NCI-H2227 treated with DMSO at 0.1 percent for 48 hours (cell line): ENCODE measurements at regions not wholly inside any gene's neighbourhood (a gene's known extent, or its start where the extent isn't known, plus 50 kb on each side); places are given as distances from the start of the nearest gene placed in this dataset.

Experiments used
- DNase-seq: peaks from one replicate; lab custom pipeline; 2025; lab: John Stamatoyannopoulos, UW

DNA sequence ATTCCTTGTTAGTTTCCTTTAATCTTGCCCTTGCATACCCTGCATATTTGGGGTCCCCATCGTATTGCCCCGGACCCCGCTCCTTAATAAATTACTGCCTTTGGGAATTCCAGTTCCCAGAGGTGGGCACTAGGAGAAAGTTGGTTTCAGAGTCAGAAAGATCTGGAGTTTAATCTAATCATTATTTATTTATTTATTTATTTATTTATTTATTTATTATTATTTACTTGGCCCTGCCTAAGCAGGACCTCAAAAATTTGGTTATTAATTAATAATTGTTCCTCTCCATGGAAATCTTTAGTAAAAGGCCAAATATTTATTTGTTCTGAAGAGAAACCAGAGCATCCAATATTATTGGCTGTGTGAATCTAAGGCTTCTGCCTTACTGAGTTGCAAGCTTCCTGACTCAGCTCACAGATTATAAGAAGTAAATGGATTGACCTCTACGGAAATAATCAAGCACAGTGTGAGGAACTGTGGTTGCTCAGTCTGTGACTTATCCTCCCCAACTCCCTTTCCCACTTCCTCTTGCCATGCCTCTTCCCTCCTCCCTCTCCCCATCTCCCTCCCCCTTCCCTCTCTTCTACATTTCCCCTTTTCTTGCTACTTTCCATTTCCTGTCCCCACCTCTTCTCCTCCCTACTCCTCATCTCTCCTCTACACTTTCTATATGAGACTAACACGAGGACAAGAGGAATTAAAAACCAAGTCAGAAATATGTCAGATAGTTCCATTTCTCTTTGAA, 61.5 kb upstream of the AP1S2 start:
- no peak for DNase-seq

- no peak for DNase-seq
Observed at GRCh38 chrX:15914486-15914885, 59.9 kb upstream of the AP1S2 start.

DNA sequence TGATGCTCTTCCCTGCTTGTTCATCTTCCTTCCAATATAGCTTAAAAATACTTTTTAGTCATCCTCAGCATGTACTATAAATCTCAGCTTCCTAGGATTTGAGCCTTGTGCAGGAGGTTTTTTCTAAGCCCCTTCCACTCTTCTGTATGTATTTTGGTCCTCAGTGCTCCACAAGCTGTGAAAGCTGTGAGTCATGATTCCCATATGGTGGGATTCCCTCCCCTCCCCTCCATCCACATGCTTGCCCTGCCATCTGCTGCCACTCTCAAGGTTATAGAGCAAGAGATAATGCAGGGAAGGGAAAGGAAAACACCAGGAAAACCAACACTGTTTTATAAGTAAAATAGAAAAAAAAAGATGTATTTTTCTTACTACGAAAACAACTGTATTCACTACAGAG, 58.5 kb upstream of the AP1S2 start:
- no peak for DNase-seq

DNA sequence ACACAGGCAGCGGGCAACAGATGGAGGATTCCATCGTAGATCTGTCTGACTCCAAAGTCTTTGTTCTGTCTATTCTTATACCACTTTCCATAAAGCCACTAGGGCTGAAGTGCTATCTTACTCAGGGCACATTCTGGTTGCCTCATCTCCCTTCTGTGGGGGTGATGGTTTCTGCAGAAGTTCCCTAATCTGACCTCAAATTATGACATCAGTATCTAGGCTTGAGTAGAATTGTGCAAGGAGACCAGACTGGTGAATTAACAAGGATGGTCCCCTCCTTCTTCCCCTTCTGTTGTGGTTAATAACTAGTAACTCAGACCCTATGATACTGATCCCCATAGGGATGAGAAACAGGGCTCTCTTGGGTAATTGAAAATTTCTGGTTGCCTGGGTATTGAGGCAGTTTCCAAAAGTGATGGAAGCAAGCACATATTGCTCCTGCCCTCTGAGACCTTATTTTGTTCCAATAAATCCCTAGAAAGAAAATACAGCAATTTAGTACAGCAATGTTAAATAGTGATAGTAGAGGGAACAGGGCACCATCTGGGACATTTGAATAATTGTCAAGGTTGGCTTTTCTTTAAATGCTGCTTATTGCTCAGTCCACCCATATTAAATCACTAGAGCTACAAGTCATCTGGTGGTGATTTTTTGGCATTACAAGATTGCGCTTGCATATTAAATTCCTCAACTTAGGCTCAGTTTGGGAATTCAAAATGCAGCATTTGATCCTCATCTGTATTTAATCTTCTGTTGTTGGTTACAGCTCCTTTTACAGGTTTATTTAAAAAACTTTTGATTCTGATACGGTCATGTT, 57.3 kb upstream of the AP1S2 start:
- DNase-seq = no peak

GRCh38 chrX:15909605-15910004, 55.0 kb upstream of the AP1S2 start:
- DNase-seq = no peak

DNA sequence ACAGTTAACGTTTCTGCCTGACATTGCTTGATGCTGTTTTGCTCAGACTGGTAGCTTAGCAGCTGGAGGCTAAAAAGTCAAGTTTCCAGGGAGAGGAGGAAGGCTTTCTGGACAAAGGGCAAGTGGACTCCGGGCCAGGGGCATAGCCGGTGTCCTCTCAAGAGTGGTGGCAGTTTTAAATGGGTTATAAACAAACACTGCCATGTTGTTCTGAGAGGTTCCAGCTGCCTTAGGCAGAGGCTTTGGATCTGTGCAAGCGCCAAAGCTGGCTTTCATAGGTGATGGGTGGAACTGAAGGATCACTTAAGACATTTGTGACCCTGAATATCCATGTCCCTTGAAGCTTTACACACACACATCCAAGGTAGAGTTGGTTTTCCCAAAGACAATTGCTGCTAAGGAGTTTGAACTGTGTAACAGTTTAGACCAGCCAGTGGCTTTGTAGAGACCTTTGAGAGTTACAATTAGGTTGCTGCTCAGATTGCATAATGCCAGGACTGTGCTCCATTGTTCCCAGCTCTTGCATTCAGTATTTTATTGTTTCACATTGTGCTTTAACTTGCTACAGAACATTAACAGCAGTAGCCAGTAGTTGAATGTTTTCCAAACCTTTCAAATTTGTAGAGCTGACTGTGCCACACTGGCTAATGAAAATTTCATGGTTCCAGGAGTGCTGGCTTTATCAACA, 54.1 kb upstream of the AP1S2 start:
- DNase-seq = peak; percentile 8

DNA sequence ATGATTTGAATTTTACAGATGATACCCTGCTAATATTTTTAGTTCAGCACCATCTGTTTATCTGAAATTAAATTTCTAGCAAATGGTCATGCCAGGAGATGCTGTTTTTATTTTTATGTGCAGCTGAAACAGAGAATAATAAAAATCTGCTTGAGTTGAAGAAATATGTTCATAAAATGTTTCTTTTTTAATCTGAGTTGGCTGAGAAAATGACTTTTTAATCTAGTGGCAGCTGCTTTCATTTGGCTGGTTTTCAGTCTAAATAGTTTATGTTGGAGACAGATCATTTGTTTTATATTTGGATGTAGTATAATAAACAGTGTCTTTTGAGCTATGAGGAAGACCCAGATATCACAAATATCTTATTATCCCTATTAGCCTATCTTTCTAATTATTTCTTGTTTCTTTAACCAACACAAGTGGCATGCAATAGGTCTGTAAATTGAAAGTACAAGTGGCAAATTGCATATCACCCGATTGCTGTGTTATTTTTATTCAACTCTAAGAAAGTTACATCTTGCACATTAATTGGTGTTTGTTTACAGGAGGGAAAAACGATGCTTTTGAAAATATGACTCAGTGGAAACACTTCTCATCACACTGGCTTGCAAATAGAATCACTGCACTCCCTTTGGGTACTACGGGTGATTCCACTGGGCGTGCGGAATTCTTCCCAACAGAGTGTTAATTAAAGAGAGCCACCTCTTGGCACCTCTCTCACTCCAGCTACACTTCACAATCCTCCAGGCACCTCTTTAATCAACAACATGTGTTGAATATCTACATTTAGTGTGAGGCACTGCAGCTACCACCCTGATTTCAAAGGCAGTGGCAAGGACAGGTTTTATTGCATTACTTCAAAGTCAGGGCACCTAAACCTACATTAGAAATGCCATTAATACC, 51.7 kb upstream of the AP1S2 start:
- DNase-seq = no peak
